ENCODE measurements at regions not wholly inside any gene's neighbourhood (a gene's known extent, or its start where the extent isn't known, plus 50 kb on each side); places are given as distances from the start of the nearest gene placed in this dataset.

DNA sequence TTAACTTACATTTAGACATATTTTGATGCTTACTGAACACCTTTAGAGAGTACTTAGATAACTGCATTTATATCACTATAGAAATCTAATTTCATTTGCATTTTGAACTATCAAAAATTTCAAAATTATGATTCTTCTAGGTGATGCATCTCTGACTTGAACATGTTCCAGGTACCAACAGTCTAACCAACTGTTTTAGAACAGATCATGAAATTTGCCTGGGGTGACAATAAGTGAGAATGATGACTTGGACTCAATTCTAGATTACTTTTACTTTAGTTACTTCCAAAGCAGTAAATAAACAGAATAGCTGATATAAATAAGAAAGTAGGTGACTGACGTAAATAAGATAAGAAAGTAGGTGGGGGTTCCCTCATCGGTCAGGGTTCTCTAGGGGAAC, 307.8 kb downstream of the BCHE start:
- Mint-ChIP-seq H3K9me3 (no peaks in the 10 kb centered on the region), H3K27ac (no peak overlapping the region), H3K36me3 (ENCODE audit: low read depth) (no peaks in the 10 kb centered on the region), H3K4me3 (no peak overlapping the region), H3K4me1 (ENCODE audit: low read depth) (no peaks in the 10 kb centered on the region), H3K27me3 (ENCODE audit: insufficient read depth) (no peaks in the 10 kb centered on the region)
- intact Hi-C loops (cut with micrococcal nuclease) = no loop called here
- no peak for DNase-seq (ENCODE audit: low spot score)

DNA sequence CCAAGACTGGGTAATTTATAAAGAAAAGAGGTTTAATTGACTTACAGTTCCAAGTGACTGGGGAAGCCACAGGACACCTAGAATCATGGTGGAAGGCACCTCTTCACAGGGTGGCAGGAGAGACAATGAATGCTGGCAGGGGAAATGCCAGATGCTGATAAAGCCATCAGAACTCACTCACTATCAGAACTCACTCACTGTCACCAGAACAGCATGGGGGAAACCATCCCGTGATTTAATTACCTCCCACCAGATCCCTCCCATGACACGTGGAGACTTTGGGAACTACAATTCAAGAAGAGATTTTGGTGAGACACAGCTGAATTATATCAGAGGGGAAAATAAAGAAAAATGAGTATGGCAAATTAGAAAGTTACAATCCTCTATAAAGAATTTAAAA, 310.9 kb downstream of the BCHE start:
- intact Hi-C loops (cut with micrococcal nuclease) = no loop called here
- no peak overlapping the region for H3K27ac Mint-ChIP-seq
- no peaks in the 10 kb centered on the region for H3K27me3 Mint-ChIP-seq (ENCODE audit: insufficient read depth)
- H3K9me3 Mint-ChIP-seq = peaks cover 3% of the 10 kb centered on the region
- H3K4me3 Mint-ChIP-seq = no peak overlapping the region
- no peaks in the 10 kb centered on the region for H3K36me3 Mint-ChIP-seq (ENCODE audit: low read depth)
- no peaks in the 10 kb centered on the region for H3K4me1 Mint-ChIP-seq (ENCODE audit: low read depth)
- DNase-seq (ENCODE audit: low spot score) = no peak

DNA sequence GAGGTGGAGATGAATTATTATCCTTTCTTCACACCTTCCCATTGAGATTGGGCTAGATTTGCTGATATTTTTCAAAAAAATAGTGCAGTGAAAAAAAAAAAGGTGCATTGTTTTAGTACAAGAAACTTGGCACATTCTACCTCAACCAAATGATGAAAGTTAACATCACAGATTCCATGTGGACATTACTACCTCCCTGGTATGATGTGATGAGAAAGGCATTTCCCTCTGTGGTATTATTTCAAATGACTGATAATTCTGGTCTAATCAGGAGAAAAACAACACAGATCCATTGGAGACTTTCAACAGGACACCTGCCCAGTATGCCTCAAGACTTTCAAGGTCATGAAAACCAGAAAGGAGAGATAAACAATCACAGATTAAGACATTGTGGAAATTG, 313.4 kb downstream of the BCHE start:
- Mint-ChIP-seq H3K4me3 (no peak overlapping the region), H3K36me3 (ENCODE audit: low read depth) (no peaks in the 10 kb centered on the region), H3K9me3 (peaks cover 7% of the 10 kb centered on the region), H3K27me3 (ENCODE audit: insufficient read depth) (no peaks in the 10 kb centered on the region), H3K27ac (no peak overlapping the region), H3K4me1 (ENCODE audit: low read depth) (no peaks in the 10 kb centered on the region)
- intact Hi-C loops (cut with micrococcal nuclease) = no loop called here
- no peak for DNase-seq (ENCODE audit: low spot score)

DNA sequence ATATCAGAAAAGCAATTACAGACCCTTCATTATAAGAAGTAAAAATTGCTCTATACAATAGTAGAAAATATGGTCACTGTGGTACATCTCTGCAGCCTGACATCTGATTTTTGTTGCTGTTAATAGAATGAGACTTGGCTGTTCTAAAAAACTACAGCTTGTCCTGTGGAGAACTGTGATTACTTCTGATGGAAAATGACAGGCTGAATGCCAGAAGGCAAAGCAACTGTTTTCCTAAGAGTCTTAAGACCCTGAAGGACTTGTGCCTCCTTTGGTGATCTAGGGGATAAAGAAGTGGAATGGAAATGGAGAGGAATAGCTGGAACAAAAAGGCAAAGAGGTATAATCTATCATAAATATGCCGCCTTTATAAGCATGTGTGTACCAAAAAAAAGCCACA, 314.8 kb downstream of the BCHE start:
- Mint-ChIP-seq H3K36me3 (ENCODE audit: low read depth) (no peaks in the 10 kb centered on the region), H3K9me3 (peaks cover 7% of the 10 kb centered on the region), H3K4me3 (no peak overlapping the region), H3K4me1 (ENCODE audit: low read depth) (no peaks in the 10 kb centered on the region), H3K27ac (no peak overlapping the region), H3K27me3 (ENCODE audit: insufficient read depth) (no peaks in the 10 kb centered on the region)
- intact Hi-C loops (cut with micrococcal nuclease) = no loop called here
- DNase-seq (ENCODE audit: low spot score) = no peak

DNA sequence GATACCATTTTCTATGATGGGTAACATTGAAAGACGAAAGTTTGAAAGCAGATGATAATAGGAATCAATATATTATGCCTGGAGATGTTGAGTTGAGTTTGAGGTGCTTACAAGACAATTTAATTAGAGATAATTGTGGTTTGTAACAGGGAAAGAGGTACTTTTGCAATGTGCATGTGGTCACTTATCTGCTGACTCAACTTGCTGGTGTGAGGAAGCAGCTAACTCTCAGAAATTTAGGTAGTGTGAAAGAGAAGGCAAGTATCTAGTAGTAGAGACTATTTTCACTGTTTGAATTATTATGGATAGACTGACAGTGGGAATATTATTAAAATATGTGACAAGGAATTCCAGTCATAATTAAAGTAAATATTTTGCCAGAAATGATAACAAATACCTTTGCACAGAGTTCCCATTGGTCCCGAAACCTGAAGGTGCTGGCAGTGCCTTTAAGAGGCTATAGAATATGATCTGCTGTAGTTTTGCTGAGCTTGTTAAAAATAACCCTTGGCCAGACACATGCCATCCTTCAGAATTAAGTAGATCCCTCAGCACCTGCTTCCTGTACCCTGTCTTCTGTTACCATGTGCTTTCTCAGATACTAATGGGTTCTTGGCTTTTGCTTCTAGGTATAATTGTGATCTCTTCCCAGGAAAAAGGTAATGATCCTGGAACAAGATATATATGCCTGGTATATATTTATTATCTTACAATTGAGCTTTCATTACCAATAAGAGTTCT, 315.9 kb downstream of the BCHE start:
- no peak for DNase-seq (ENCODE audit: low spot score)
- intact Hi-C loops (cut with micrococcal nuclease) = no loop called here
- Mint-ChIP-seq H3K9me3 (peaks cover 7% of the 10 kb centered on the region), H3K36me3 (ENCODE audit: low read depth) (no peaks in the 10 kb centered on the region), H3K27me3 (ENCODE audit: insufficient read depth) (no peaks in the 10 kb centered on the region), H3K4me3 (no peak overlapping the region), H3K4me1 (ENCODE audit: low read depth) (no peaks in the 10 kb centered on the region), H3K27ac (no peak overlapping the region)

DNA sequence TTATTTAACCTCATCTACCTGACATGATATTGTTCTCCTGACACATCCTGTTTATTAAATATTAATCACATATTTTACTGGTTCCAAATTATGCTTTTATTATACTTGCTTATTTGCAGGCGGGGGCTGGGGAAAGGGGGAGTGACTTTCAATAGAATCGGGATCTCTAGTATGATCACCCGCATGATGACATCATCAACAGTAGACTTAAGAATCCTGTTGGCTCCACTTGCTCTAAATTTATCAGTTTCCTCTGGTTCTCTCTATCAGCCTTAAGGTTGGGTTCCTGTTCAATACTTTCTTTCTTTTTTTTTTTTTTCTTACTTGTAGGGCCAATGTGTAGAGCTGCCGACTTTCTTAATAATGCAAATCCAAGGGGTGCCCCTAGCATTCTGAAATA, 317.5 kb downstream of the BCHE start:
- DNase-seq (ENCODE audit: low spot score) = no peak
- Mint-ChIP-seq H3K4me1 (ENCODE audit: low read depth) (no peaks in the 10 kb centered on the region), H3K36me3 (ENCODE audit: low read depth) (no peaks in the 10 kb centered on the region), H3K9me3 (peaks cover 9% of the 10 kb centered on the region), H3K27me3 (ENCODE audit: insufficient read depth) (no peaks in the 10 kb centered on the region), H3K4me3 (no peak overlapping the region), H3K27ac (no peak overlapping the region)
- intact Hi-C loops (cut with micrococcal nuclease) = no loop called here

DNA sequence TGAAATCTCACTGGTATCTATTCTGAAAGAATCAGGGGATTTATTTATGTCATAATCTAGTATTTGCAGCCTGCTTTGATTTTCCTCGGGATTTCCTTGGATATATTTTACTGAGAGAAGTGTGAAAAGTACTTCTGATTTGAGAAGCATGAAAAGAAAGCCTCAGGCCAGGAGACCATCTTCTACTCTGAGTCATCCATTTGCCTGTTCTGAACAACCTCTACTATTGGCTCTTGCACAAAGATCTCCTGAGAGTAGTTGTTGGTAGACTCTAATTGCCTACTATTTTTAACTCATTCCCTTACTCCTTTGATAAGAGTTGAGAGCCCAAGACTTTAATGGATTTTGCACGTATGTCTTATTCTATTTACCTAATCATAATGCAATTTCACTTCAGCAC, 318.9 kb downstream of the BCHE start:
- H3K9me3 Mint-ChIP-seq = peaks cover 14% of the 10 kb centered on the region
- DNase-seq (ENCODE audit: low spot score) = no peak
- H3K27ac Mint-ChIP-seq = no peak overlapping the region
- H3K4me3 Mint-ChIP-seq = no peak overlapping the region
- no peaks in the 10 kb centered on the region for H3K27me3 Mint-ChIP-seq (ENCODE audit: insufficient read depth)
- intact Hi-C loops (cut with micrococcal nuclease) = no loop called here
- H3K36me3 Mint-ChIP-seq (ENCODE audit: low read depth) = no peaks in the 10 kb centered on the region
- H3K4me1 Mint-ChIP-seq (ENCODE audit: low read depth) = no peaks in the 10 kb centered on the region

DNA sequence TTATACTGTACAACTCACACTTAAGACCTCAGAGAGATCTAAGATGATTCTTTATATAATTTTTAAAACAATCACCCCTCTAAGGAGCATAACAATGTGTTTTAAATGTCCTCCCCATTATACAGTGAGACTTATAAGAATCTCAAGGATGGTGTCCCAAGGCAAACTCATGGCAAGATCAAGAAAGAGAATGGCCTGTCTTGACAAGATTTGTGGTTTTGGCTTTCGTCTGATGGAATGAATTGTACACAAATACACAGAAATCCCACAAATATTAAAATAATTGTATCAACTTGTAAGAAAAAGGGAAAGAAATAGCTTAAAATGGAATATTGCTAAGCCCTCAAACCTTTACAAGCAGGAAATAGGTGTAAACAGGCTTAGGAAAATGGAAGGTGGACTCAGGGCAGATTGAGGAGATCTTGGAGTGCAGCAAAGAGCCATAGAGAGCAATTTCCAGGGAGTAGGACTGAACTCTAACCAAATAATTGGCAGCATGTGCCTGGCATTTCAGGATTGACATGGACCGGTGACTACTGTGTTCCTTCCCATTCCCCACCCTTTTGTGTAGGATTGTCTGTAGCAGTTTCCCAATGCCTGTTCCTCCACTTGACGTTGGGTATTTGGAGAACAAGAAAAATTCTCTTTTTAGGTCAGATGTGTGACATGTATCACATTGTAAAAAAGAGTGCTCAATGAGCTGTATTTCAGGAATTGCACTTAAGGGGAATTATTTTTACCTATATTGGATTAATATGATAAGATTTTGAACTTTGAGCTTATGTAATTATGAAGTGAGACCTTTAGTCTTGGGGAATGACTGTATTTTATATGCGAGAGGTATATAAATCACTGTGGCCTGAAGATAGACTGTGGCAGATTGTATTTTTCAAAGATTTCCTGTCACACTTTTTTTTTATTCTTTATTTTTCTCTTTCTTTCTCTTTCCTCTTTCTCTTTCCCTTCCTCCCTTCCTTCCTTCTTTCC, 317.8 kb upstream of the SLITRK3 start:
- Mint-ChIP-seq H3K4me1 (ENCODE audit: low read depth) (no peaks in the 10 kb centered on the region), H3K36me3 (ENCODE audit: low read depth) (no peaks in the 10 kb centered on the region), H3K27ac (no peak overlapping the region), H3K4me3 (no peak overlapping the region), H3K9me3 (peaks cover 8% of the 10 kb centered on the region), H3K27me3 (ENCODE audit: insufficient read depth) (no peaks in the 10 kb centered on the region)
- no peak for DNase-seq (ENCODE audit: low spot score)
- intact Hi-C loops (cut with micrococcal nuclease) = no loop called here

DNA sequence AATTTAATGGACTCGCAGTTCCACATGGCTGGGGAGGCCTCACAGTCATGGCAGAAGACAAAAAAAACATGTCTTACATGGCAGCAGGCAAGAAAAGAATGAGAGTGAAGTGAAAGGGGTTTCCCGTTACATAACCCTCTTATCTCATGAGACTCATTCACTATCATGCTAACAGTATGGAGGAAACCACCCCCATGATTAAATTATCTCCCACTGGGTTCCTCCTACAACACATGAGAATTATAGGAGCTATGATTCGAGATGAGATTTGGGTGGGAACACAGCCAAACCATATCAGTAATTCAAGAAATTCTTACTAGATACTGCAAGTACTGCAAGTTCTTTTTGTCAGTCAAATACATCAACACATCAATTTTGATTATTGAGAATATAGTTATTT, 311.4 kb upstream of the SLITRK3 start:
- H3K4me1 Mint-ChIP-seq (ENCODE audit: low read depth) = no peaks in the 10 kb centered on the region
- no peaks in the 10 kb centered on the region for H3K27me3 Mint-ChIP-seq (ENCODE audit: insufficient read depth)
- peaks cover 10% of the 10 kb centered on the region for H3K9me3 Mint-ChIP-seq
- intact Hi-C loops (cut with micrococcal nuclease) = no loop called here
- no peak for DNase-seq (ENCODE audit: low spot score)
- H3K27ac Mint-ChIP-seq = no peak overlapping the region
- no peaks in the 10 kb centered on the region for H3K36me3 Mint-ChIP-seq (ENCODE audit: low read depth)
- H3K4me3 Mint-ChIP-seq = no peak overlapping the region

DNA sequence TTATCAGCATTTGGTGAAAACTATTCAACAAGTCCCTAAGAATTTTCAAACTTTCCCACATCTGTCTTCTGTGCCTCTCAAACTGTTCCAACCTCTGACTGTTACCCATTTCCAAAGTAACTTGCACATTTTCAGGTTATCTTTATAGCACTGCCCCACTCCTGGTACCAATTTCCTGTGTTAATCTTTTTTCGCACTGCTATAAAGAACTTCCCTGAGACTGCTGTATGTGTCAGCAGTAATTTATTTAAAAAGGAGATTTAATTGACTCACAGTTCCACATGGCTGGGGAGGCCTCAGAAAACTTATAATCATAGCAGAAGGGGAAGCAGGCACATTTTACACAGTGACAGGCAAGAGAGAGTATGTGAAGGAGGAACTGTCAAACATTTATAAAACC, 310.9 kb upstream of the SLITRK3 start:
- Mint-ChIP-seq H3K4me3 (no peak overlapping the region), H3K4me1 (ENCODE audit: low read depth) (no peaks in the 10 kb centered on the region), H3K36me3 (ENCODE audit: low read depth) (no peaks in the 10 kb centered on the region), H3K27ac (no peak overlapping the region), H3K9me3 (peaks cover 11% of the 10 kb centered on the region), H3K27me3 (ENCODE audit: insufficient read depth) (no peaks in the 10 kb centered on the region)
- no peak for DNase-seq (ENCODE audit: low spot score)
- intact Hi-C loops (cut with micrococcal nuclease) = no loop called here

DNA sequence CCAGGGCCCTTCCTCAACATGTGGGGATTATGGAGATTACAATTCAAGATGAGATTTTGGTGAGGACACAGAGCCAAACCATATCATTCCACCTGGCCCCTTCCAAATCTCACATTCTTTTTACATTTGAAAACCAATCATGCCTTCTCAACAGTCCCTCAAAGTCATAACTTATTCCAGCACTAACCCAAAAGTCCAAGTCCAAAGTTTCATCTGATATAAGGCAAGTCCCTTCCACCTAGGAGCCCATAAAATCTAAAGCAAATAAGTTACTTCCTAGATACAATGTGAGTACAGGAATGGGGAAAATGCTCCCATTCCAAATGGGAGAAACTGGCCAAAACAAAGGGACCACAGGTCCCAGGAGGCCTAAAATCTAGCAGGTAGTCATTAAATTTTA, 309.5 kb upstream of the SLITRK3 start:
- DNase-seq (ENCODE audit: low spot score) = no peak
- no peak overlapping the region for H3K27ac Mint-ChIP-seq
- intact Hi-C loops (cut with micrococcal nuclease) = no loop called here
- peaks cover 11% of the 10 kb centered on the region for H3K9me3 Mint-ChIP-seq
- H3K36me3 Mint-ChIP-seq (ENCODE audit: low read depth) = no peaks in the 10 kb centered on the region
- H3K4me1 Mint-ChIP-seq (ENCODE audit: low read depth) = no peaks in the 10 kb centered on the region
- H3K27me3 Mint-ChIP-seq (ENCODE audit: insufficient read depth) = no peaks in the 10 kb centered on the region
- H3K4me3 Mint-ChIP-seq = no peak overlapping the region

DNA sequence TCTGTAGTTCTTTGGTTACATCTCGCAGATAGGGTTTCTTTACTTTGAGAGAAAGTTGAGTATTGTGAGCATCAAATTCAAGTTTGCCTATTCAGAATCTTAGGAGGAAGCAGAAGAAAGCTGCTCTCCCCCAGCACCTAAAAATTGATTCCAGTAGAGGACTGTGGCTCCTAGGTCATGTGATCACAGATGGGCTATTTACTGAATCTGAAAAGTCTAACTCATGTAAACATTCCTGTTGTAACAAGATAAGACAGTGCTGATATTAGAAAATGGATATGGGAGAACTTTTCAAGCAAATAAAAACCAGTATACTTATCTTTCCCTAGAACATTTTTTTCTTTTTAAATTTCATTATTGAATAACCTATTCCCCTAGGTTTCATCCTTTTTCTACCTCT, 308.4 kb upstream of the SLITRK3 start:
- peaks cover 11% of the 10 kb centered on the region for H3K9me3 Mint-ChIP-seq
- H3K4me1 Mint-ChIP-seq (ENCODE audit: low read depth) = no peaks in the 10 kb centered on the region
- H3K36me3 Mint-ChIP-seq (ENCODE audit: low read depth) = no peaks in the 10 kb centered on the region
- H3K27me3 Mint-ChIP-seq (ENCODE audit: insufficient read depth) = no peaks in the 10 kb centered on the region
- no peak for DNase-seq (ENCODE audit: low spot score)
- H3K27ac Mint-ChIP-seq = no peak overlapping the region
- H3K4me3 Mint-ChIP-seq = no peak overlapping the region
- intact Hi-C loops (cut with micrococcal nuclease) = no loop called here

DNA sequence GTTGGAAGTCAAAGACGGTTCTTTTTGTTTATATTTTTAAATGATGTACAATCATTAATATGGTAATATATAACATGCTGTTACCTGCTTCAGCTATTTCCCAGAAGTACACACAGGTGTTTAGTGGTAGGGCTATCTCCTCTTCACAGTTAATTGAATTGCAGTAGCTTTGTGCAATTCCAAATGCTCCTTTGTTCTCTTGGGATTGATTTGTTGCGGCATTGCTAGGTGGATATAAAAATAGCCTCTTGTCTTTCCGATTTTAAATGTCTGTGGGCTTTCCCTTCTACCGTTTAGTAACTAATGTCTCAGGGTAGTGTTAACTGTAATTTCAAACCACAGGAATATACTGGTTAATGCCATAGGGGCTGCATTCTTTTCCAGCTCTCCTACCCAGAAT, 307.6 kb upstream of the SLITRK3 start:
- intact Hi-C loops (cut with micrococcal nuclease) = no loop called here
- Mint-ChIP-seq H3K36me3 (ENCODE audit: low read depth) (no peaks in the 10 kb centered on the region), H3K27me3 (ENCODE audit: insufficient read depth) (no peaks in the 10 kb centered on the region), H3K4me3 (no peak overlapping the region), H3K27ac (no peak overlapping the region), H3K9me3 (peaks cover 11% of the 10 kb centered on the region), H3K4me1 (ENCODE audit: low read depth) (no peaks in the 10 kb centered on the region)
- no peak for DNase-seq (ENCODE audit: low spot score)

All from activated T-helper 1 cell treated with anti-CD3 and anti-CD28 coated beads, Interleukin-12 subunit alpha, Interleukin-12 subunit beta, Interleukin-2, Interleukin-4 antibody, amounts not matched to agents 30 ng/mL and 10 ng/mL and 1 ng/mL, durations not matched to agents 14 hours and 24 hours and 36 hours (primary cell).